ENCODE measurements at regions not wholly inside any gene's neighbourhood (a gene's known extent, or its start where the extent isn't known, plus 50 kb on each side); places are given as distances from the start of the nearest gene placed in this dataset.
A peak's percentile ranks its signal among the peaks of the same experiment; 100 is the strongest.

DNA sequence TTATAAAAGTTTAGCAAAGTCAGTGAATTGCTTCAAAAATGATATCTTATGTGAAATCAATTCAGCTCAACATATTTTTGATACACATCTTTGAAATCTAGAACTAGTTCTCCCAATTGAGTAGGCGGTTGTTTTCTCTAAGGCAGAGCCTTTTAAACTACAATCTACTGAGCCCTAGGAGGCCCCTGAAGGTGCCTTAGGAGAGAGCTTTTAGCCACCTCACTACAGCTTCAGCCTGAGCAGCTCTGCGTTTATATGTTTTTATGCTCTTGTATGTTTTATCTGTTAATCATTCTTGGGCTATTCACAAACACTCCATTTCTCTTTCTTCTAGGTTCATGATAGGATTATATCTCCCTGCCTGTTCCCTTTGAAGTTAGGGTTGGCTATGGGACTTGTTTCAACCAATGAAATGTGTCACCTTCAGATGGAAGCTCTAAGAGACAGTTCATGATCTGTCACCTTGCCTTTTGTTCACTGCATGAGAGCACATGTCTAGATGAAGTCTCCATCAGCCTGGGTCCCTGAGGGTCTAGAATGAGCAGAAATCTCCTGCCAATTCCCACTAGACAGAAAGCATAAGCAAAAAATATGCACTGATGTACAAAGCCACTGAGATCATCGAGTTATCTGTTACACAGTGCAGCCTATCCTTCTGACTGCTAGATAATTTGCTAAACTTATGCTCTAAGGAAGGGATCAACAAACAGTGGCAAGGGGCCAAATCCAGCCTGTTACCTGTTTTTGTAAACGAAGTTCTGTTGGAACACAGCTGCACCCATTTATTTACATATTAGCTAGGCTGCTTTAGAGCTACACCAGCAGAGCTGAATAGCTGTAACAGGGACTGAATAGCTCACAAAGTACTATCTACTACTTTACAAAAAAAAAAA is 128.5 kb upstream of the CDK1 start:
- no peak for TF ChIP-seq CTCF (IDR thresholded peaks at IDR 0.05; ENCODE audit: borderline replicate concordance, control extremely low read depth, extremely low read depth, insufficient read depth, missing control alignments)
- in situ Hi-C loops (cut with MboI; ENCODE audit: low sequenced_read_pairs, unreplicated experiment): no loop called here
- DNase-seq (ENCODE audit: low spot score): no peak

DNA sequence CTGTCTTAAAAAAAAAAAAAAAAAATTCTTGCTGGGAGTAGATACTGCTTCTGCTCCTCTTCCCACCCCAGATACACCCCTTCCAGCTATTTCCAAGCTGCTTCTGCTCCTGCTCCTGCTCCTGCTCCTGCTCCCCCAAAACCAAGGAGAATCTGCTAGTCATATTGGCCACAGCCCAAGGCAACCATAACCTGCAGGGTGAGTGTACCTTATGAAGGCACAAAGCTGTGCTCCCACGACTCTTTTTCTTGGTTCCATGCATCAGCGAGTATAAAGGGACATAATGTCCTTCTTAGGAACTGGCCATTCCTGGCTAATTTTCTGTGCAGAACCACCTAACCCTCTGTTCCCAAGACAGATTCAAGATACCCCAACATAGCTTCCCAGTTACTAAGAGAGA is 129.5 kb upstream of the CDK1 start:
- no peak for TF ChIP-seq CTCF (IDR thresholded peaks at IDR 0.05; ENCODE audit: borderline replicate concordance, control extremely low read depth, extremely low read depth, insufficient read depth, missing control alignments)
- in situ Hi-C loops (cut with MboI; ENCODE audit: low sequenced_read_pairs, unreplicated experiment): no loop called here
- no peak for DNase-seq (ENCODE audit: low spot score)

- in situ Hi-C loops (cut with MboI; ENCODE audit: low sequenced_read_pairs, unreplicated experiment): no loop called here
- peak; percentile 23 for DNase-seq (ENCODE audit: low spot score)
- peak; percentile 57 for TF ChIP-seq CTCF (IDR thresholded peaks at IDR 0.05; ENCODE audit: borderline replicate concordance, control extremely low read depth, extremely low read depth, insufficient read depth, missing control alignments)
Observed at GRCh38 chr10:60646966-60647796, 131.1 kb upstream of the CDK1 start.

- DNase-seq (ENCODE audit: low spot score): no peak
- in situ Hi-C loops (cut with MboI; ENCODE audit: low sequenced_read_pairs, unreplicated experiment): no loop called here
- TF ChIP-seq CTCF (IDR thresholded peaks at IDR 0.05; ENCODE audit: borderline replicate concordance, control extremely low read depth, extremely low read depth, insufficient read depth, missing control alignments): no peak
Observed at GRCh38 chr10:60645980-60646379, 132.3 kb upstream of the CDK1 start.

- TF ChIP-seq CTCF (IDR thresholded peaks at IDR 0.05; ENCODE audit: borderline replicate concordance, control extremely low read depth, extremely low read depth, insufficient read depth, missing control alignments): no peak
- DNase-seq (ENCODE audit: low spot score): no peak
- in situ Hi-C loops (cut with MboI; ENCODE audit: low sequenced_read_pairs, unreplicated experiment): no loop called here
Observed at GRCh38 chr10:60644436-60645130, 133.7 kb upstream of the CDK1 start.

DNA sequence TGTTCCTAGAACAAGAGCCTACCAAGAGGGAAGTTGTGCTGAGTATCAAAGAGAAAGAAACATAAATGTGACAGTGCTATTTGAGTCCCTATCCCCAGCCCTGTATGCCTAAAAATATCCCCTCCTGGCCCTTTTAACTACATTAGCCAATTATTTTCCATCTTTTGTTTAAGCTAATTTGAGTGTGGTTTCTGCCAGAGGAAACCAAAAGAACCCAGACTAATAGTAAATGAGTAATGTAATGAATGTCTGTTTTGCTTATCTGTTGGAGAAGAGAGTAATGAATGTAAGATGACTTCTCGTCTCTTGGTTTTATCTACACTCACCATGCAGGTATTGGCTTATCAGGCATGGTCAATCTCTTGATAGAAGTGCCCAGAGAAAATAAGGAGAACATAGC is 134.4 kb upstream of the CDK1 start:
- TF ChIP-seq CTCF (IDR thresholded peaks at IDR 0.05; ENCODE audit: borderline replicate concordance, control extremely low read depth, extremely low read depth, insufficient read depth, missing control alignments): no peak
- DNase-seq (ENCODE audit: low spot score): no peak

More for the DNA sequence above, 134.4 kb upstream of the CDK1 start:
- in situ Hi-C loops (cut with MboI; ENCODE audit: low sequenced_read_pairs, unreplicated experiment): no loop called here
